ENCODE measurements at regions not wholly inside any gene's neighbourhood (a gene's known extent, or its start where the extent isn't known, plus 50 kb on each side); places are given as distances from the start of the nearest gene placed in this dataset.

- TF ChIP-seq CTCF (IDR thresholded peaks at IDR 0.05) (no peak), POLR2A (IDR thresholded peaks at IDR 0.05) (no peak)
Observed at GRCh38 chr11:69898123-69898522, 78.9 kb upstream of the FGF3 start.
